ENCODE measurements at regions not wholly inside any gene's neighbourhood (a gene's known extent, or its start where the extent isn't known, plus 50 kb on each side); places are given as distances from the start of the nearest gene placed in this dataset.

DNA sequence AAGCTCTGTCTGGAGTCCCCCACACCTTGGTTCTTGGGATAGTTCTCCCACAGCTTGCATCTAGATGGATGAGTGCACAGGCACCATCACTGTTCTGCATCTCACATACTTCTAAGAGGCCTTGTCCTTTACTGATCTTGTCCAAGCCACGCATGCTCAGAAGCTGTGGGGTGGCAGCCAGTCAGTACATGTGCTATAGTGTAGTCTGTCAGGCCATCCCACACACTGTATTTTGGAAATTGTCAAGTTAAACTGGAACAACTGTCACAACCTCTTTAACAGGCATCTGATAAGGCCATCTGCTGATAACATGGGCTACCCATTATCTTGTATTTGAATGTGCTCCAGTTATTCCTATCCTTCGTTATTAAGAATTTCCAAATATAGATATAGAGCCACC is 296.5 kb upstream of the AZI2 start (continued):
- TF ChIP-seq, protein P1, sequence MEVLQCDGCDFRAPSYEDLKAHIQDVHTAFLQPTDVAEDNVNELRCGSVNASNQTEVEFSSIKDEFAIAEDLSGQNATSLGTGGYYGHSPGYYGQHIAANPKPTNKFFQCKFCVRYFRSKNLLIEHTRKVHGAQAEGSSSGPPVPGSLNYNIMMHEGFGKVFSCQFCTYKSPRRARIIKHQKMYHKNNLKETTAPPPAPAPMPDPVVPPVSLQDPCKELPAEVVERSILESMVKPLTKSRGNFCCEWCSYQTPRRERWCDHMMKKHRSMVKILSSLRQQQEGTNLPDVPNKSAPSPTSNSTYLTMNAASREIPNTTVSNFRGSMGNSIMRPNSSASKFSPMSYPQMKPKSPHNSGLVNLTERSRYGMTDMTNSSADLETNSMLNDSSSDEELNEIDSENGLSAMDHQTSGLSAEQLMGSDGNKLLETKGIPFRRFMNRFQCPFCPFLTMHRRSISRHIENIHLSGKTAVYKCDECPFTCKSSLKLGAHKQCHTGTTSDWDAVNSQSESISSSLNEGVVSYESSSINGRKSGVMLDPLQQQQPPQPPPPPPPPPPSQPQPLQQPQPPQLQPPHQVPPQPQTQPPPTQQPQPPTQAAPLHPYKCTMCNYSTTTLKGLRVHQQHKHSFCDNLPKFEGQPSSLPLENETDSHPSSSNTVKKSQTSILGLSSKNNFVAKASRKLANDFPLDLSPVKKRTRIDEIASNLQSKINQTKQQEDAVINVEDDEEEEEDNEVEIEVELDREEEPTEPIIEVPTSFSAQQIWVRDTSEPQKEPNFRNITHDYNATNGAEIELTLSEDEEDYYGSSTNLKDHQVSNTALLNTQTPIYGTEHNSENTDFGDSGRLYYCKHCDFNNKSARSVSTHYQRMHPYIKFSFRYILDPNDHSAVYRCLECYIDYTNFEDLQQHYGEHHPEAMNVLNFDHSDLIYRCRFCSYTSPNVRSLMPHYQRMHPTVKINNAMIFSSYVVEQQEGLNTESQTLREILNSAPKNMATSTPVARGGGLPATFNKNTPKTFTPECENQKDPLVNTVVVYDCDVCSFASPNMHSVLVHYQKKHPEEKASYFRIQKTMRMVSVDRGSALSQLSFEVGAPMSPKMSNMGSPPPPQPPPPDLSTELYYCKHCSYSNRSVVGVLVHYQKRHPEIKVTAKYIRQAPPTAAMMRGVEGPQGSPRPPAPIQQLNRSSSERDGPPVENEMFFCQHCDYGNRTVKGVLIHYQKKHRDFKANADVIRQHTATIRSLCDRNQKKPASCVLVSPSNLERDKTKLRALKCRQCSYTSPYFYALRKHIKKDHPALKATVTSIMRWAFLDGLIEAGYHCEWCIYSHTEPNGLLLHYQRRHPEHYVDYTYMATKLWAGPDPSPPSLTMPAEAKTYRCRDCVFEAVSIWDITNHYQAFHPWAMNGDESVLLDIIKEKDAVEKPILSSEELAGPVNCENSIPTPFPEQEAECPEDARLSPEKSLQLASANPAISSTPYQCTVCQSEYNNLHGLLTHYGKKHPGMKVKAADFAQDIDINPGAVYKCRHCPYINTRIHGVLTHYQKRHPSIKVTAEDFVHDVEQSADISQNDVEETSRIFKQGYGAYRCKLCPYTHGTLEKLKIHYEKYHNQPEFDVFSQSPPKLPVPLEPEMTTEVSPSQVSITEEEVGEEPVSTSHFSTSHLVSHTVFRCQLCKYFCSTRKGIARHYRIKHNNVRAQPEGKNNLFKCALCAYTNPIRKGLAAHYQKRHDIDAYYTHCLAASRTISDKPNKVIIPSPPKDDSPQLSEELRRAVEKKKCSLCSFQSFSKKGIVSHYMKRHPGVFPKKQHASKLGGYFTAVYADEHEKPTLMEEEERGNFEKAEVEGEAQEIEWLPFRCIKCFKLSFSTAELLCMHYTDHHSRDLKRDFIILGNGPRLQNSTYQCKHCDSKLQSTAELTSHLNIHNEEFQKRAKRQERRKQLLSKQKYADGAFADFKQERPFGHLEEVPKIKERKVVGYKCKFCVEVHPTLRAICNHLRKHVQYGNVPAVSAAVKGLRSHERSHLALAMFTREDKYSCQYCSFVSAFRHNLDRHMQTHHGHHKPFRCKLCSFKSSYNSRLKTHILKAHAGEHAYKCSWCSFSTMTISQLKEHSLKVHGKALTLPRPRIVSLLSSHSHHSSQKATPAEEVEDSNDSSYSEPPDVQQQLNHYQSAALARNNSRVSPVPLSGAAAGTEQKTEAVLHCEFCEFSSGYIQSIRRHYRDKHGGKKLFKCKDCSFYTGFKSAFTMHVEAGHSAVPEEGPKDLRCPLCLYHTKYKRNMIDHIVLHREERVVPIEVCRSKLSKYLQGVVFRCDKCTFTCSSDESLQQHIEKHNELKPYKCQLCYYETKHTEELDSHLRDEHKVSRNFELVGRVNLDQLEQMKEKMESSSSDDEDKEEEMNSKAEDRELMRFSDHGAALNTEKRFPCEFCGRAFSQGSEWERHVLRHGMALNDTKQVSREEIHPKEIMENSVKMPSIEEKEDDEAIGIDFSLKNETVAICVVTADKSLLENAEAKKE (CRISPR knock-in tag; IDR thresholded peaks at IDR 0.05) = no peak
- TF ChIP-seq CREB1 (CRISPR knock-in tag; IDR thresholded peaks at IDR 0.05; ENCODE audit: low read depth) (no peak), ZNF114 (CRISPR knock-in tag; IDR thresholded peaks at IDR 0.05) (no peak), POLR2AphosphoS5 (IDR thresholded peaks at IDR 0.05; ENCODE audit: low read depth) (no peak), JUNB (IDR thresholded peaks at IDR 0.05; ENCODE audit: unreplicated experiment) (no peak), EZH2 (IDR thresholded peaks at IDR 0.05; ENCODE audit: low read depth, unreplicated experiment) (no peak), EZH2phosphoT487 (IDR thresholded peaks at IDR 0.05; ENCODE audit: unreplicated experiment) (no peak)
- TF ChIP-seq, protein P2, sequence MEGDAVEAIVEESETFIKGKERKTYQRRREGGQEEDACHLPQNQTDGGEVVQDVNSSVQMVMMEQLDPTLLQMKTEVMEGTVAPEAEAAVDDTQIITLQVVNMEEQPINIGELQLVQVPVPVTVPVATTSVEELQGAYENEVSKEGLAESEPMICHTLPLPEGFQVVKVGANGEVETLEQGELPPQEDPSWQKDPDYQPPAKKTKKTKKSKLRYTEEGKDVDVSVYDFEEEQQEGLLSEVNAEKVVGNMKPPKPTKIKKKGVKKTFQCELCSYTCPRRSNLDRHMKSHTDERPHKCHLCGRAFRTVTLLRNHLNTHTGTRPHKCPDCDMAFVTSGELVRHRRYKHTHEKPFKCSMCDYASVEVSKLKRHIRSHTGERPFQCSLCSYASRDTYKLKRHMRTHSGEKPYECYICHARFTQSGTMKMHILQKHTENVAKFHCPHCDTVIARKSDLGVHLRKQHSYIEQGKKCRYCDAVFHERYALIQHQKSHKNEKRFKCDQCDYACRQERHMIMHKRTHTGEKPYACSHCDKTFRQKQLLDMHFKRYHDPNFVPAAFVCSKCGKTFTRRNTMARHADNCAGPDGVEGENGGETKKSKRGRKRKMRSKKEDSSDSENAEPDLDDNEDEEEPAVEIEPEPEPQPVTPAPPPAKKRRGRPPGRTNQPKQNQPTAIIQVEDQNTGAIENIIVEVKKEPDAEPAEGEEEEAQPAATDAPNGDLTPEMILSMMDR (conservative IDR thresholded peaks at IDR 0.05; ENCODE audit: low read depth in 2 of 2) = no peak
- TF ChIP-seq, protein P3, sequence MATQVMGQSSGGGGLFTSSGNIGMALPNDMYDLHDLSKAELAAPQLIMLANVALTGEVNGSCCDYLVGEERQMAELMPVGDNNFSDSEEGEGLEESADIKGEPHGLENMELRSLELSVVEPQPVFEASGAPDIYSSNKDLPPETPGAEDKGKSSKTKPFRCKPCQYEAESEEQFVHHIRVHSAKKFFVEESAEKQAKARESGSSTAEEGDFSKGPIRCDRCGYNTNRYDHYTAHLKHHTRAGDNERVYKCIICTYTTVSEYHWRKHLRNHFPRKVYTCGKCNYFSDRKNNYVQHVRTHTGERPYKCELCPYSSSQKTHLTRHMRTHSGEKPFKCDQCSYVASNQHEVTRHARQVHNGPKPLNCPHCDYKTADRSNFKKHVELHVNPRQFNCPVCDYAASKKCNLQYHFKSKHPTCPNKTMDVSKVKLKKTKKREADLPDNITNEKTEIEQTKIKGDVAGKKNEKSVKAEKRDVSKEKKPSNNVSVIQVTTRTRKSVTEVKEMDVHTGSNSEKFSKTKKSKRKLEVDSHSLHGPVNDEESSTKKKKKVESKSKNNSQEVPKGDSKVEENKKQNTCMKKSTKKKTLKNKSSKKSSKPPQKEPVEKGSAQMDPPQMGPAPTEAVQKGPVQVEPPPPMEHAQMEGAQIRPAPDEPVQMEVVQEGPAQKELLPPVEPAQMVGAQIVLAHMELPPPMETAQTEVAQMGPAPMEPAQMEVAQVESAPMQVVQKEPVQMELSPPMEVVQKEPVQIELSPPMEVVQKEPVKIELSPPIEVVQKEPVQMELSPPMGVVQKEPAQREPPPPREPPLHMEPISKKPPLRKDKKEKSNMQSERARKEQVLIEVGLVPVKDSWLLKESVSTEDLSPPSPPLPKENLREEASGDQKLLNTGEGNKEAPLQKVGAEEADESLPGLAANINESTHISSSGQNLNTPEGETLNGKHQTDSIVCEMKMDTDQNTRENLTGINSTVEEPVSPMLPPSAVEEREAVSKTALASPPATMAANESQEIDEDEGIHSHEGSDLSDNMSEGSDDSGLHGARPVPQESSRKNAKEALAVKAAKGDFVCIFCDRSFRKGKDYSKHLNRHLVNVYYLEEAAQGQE (IDR thresholded peaks at IDR 0.05; ENCODE audit: unreplicated experiment) = no peak
